ENCODE measurements at regions not wholly inside any gene's neighbourhood (a gene's known extent, or its start where the extent isn't known, plus 50 kb on each side); places are given as distances from the start of the nearest gene placed in this dataset.

- TF ChIP-seq POLR2A (IDR thresholded peaks at IDR 0.05) (no peak), CTCF (IDR thresholded peaks at IDR 0.05) (no peak), EP300 (IDR thresholded peaks at IDR 0.05; ENCODE audit: low read depth) (no peak), POLR2AphosphoS5 (IDR thresholded peaks at IDR 0.05) (no peak)
Observed at GRCh38 chr5:39518516-39518915, 93.7 kb upstream of the DAB2 start.

Measured in transverse colon (tissue), 4 donors.